ENCODE measurements at regions not wholly inside any gene's neighbourhood (a gene's known extent, or its start where the extent isn't known, plus 50 kb on each side); places are given as distances from the start of the nearest gene placed in this dataset.
"Not testable (repeated sequence)": the region's sequence is repeated elsewhere in the genome, so short reads cannot be mapped to it uniquely, and the experiment has no call there.

GRCh38 chr4:97134456-97134855 lies 1008.8 kb downstream of the STPG2 start:
- DNase-seq (no peak), ATAC-seq (ENCODE audit: poor library complexity) (no peak)
- intact Hi-C loops (cut with DNase I), result no loop called here

- DNase-seq, result no peak
- no peak for ATAC-seq (ENCODE audit: poor library complexity)
- intact Hi-C loops (cut with DNase I), result no loop called here
These were observed 1003.5 kb downstream of the STPG2 start for GRCh38 chr4:97139791-97140190.

- intact Hi-C loops (cut with DNase I), result no loop called here
These were observed 1002.7 kb downstream of the STPG2 start for GRCh38 chr4:97140545-97140944.

GRCh38 chr4:97141332-97141731 lies 1001.9 kb downstream of the STPG2 start:
- intact Hi-C loops (cut with DNase I); DNase-seq; ATAC-seq (ENCODE audit: poor library complexity): not testable (repeated sequence)

More at GRCh38 chr4:97140545-97140944, 1002.7 kb downstream of the STPG2 start:
- no peak for DNase-seq
- ATAC-seq (ENCODE audit: poor library complexity), result no peak

- intact Hi-C loops (cut with DNase I), result no loop called here
- no peak for DNase-seq
- ATAC-seq (ENCODE audit: poor library complexity), result no peak
These were observed 1000.9 kb downstream of the STPG2 start for GRCh38 chr4:97142410-97142809.

DNA sequence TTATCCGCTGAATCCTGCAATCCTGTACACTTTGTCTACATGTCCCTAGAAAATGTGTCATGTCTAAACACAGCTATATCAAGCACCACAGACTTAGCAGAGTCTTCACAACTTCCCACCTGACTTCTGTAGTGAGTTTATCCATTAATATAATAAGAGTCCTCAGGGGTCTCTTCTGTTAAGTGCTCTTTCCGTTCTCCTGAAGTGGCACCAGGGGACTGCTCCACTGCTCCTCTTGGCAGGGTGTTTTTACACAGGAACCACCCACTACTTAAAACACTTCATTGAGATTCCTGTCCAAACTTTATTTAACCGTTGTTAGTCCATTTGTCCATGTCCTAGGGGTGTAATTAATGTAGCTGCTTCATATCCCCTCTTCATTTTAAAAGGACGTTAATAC lies 1000.4 kb downstream of the STPG2 start:
- intact Hi-C loops (cut with DNase I), result no loop called here
- ATAC-seq (ENCODE audit: poor library complexity), result no peak
- no peak for DNase-seq

DNA sequence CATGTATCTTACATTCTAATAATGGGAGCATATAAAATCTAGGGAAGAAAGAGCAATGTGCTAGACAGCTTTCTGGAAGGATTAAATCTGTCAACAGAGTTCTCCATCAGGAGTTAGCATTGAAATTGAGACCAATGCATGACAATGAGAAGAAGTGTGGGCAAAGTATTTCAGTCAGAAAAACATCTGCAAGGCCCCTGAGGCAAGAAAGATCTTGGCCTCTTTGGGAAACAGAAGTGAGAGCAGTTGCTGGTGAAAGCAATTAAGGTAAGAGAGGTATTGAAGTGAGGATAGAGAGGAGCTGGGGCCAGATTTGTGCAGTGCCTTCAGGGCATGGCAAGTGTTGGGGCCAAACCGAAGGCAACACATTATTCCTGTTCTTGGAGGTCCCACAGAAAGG lies 999.1 kb downstream of the STPG2 start:
- no peak for ATAC-seq (ENCODE audit: poor library complexity)
- intact Hi-C loops (cut with DNase I), result no loop called here
- DNase-seq, result no peak

- ATAC-seq (ENCODE audit: poor library complexity), result no peak
- intact Hi-C loops (cut with DNase I), result no loop called here
These were observed 992.3 kb downstream of the STPG2 start for GRCh38 chr4:97150966-97151365.

DNA sequence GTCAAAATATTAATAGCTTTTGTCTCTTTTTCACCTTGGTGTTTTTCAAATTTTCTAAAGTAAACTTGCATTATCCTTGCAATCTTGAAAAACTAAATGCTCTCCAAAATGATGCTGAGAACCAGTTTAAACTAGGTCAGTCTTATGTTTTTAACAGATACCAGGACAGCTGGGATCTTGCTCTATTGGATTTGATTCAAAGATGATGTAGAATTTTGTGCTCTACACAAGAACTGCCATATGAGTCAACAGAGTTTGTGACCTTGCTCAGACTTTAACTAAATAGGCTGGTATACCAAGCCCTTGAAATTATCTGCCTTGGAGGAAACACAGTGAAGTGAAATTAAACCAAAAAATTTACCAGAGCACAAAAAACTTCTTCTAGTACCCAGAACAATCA lies 991.1 kb downstream of the STPG2 start:
- ATAC-seq (ENCODE audit: poor library complexity) (no peak), DNase-seq (no peak)
- intact Hi-C loops (cut with DNase I), result no loop called here

More at GRCh38 chr4:97150966-97151365, 992.3 kb downstream of the STPG2 start:
- DNase-seq, result no peak

- ATAC-seq (ENCODE audit: poor library complexity), result no peak
- no peak for DNase-seq
- intact Hi-C loops (cut with DNase I), result no loop called here
These were observed 990.2 kb downstream of the STPG2 start for GRCh38 chr4:97153042-97153441.

GRCh38 chr4:97159625-97160024 lies 983.7 kb downstream of the STPG2 start:
- ATAC-seq (ENCODE audit: poor library complexity), result no peak
- DNase-seq, result no peak
- intact Hi-C loops (cut with DNase I), result no loop called here

- DNase-seq (no peak), ATAC-seq (ENCODE audit: poor library complexity) (no peak)
- intact Hi-C loops (cut with DNase I), result no loop called here
These were observed 958.0 kb downstream of the STPG2 start for GRCh38 chr4:97185233-97185632.

- no peak for ATAC-seq (ENCODE audit: poor library complexity)
- DNase-seq, result no peak
- intact Hi-C loops (cut with DNase I), result no loop called here
These were observed 946.2 kb downstream of the STPG2 start for GRCh38 chr4:97197106-97197505.

DNA sequence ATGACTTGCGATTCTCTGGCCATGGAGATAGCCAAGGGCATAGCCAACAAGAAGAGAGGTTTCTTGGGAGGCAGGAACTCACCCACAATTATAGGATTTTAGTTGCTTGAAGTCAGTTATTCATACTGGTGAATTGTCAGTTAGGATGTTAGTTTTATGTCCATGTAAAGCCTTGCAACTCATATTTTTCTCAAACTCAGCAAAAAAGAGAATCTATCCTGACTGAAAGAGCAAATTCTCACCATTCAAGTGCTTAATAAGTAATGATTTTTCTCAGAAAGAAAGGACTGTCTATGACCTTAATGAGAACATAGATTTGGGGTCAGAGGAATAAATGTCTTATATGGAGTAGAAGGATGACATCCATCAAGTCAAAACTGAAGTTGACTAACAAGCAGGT lies 934.5 kb downstream of the STPG2 start:
- intact Hi-C loops (cut with DNase I), result no loop called here
- DNase-seq, result no peak
- ATAC-seq (ENCODE audit: poor library complexity), result no peak

- intact Hi-C loops (cut with DNase I), result no loop called here
- DNase-seq (no peak), ATAC-seq (ENCODE audit: poor library complexity) (no peak)
These were observed 927.8 kb downstream of the STPG2 start for GRCh38 chr4:97215409-97215941.

- intact Hi-C loops (cut with DNase I), result no loop called here
These were observed 927.2 kb downstream of the STPG2 start for GRCh38 chr4:97216046-97216445.

DNA sequence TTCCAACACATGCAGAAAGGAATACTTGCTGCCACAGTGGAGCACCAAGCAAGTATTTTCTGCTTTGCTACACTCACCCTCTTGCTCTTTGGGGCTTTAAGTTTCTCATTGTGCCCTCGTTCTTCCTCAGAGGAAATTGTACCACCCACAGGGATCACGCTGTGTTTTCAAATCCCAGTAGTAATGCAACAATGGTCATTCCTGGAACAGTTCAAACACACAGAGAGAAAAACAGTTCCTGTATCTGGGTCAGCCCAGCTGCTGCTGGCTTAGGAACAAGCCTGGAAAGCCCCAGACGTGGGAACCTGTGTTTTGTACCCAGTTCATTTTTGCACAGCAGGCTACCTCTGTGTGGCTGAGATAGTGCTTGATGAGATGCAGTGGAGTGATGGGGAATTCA lies 907.8 kb downstream of the STPG2 start:
- ATAC-seq (ENCODE audit: poor library complexity) (no peak), DNase-seq (no peak)
- intact Hi-C loops (cut with DNase I), result no loop called here

More at GRCh38 chr4:97216046-97216445, 927.2 kb downstream of the STPG2 start:
- ATAC-seq (ENCODE audit: poor library complexity) (no peak), DNase-seq (no peak)

DNA sequence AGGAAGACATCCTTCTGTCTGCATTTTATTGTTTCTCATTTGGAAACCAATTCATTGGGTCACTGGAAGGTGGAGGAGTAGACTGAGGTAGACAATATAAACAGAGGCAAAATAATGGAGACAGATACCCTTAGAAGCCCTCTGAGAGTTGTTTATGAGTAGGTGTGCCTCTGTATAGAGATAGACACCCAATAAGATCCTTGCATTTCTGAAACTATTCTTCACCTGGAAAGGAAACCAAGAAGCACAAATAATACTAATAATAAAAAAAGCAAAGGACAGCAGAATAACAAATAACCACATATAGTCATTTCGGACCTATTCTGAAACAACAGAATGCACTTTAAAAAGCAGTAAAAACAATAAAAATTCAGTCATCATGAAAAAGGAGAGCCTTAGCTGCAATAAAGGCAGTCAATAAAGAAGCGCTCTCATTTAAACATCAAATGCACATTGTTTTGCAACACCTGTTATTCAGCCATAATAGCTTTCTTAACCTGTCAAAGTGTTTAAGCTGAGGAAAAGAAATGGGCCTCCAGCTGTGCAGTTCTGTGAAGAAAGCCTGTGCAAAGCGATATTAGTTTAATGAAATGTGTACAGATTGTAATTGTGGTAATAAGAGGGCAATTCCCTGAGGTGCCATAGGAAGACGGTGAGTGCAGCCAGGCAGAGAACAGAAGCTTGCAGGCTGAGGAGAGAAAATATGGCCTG lies 904.2 kb downstream of the STPG2 start:
- no peak for DNase-seq
- intact Hi-C loops (cut with DNase I), result no loop called here
- ATAC-seq (ENCODE audit: poor library complexity), result no peak

GRCh38 chr4:97239667-97239997 lies 903.6 kb downstream of the STPG2 start:
- ATAC-seq (ENCODE audit: poor library complexity), result no peak
- intact Hi-C loops (cut with DNase I), result no loop called here
- DNase-seq, result no peak

DNA sequence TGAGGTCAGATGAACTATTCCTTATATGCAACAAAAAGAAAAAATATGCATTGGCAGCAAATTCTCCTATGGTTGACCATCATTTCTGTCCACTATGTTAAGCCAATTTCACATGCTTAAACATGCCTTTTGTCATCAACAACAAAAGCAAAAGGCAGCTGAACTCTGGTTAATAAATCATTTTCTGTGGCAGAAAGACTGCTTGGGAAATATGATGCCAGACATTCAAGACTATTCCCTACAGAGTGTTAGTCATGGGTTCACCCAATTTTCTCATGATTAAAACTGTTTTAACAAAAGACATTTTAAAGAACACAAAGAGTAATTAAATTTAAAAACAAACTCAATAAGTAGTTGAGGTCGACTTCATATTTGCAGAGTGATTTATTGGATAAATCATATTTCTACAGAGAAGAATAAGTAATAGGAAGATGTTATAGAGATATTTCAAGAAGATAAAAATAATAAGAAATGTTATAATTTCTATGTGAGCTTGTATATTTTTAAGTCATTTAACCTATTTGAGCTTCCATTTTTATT lies 890.6 kb downstream of the STPG2 start:
- ATAC-seq (ENCODE audit: poor library complexity), result no peak
- DNase-seq, result no peak
- intact Hi-C loops (cut with DNase I), result no loop called here

DNA sequence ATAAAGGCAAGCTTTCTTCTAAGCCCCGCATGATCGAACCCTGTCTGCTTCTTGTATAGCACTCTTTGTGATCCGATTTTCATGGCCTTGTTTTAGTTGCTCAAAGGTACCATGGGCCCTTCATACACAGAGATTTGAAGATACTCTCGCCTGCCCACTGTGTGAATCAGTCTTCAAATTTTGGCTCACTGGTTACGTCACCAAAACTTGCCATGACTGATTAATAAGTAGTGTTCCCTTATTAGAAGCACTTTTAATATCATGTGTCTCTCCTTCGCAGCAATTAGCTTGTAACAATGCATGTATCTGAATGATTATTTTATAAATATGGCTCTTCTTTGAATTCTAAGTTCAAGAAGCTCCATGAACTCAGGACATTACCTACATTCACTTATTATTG lies 880.5 kb downstream of the STPG2 start:
- intact Hi-C loops (cut with DNase I), result no loop called here
- DNase-seq (no peak), ATAC-seq (ENCODE audit: poor library complexity) (no peak)

Measured in Right ventricle myocardium superior (tissue), 1 donor.